Lower leg skin (tissue), 3 donors: ENCODE measurements at regions not wholly inside any gene's neighbourhood (a gene's known extent, or its start where the extent isn't known, plus 50 kb on each side); places are given as distances from the start of the nearest gene placed in this dataset.

Source experiments
- CTCF ChIP-seq, 3 donors: fragments of 450-650 bp; IDR thresholded peaks; one replicate each; pipeline ENCODE4 v1.5.1; 2016; ENCODE audit warnings: antibody characterized with exemption in 3 of 3, mild to moderate bottlenecking in 3 of 3, moderate library complexity in 2 of 3
- POLR2A ChIP-seq, 2 donors: fragments of 450-650 bp; IDR thresholded peaks; one replicate each; pipeline ENCODE4 v1.6.1; 2016 to 2017; ENCODE audit warnings: antibody characterized with exemption in 2 of 2, mild to moderate bottlenecking in 1 of 2, moderate library complexity in 1 of 2

- no peak for TF ChIP-seq CTCF (IDR thresholded peaks at IDR 0.05)
- no peak for TF ChIP-seq POLR2A (IDR thresholded peaks at IDR 0.05)
These were observed 56.0 kb upstream of the ESX1 start for GRCh38 chrX:104310657-104311254.
